Stimulated activated CD4-positive, alpha-beta T cell treated with anti-CD3 and anti-CD28 coated beads, Interleukin-4, amount 100 ng/mL, for 24 hours (primary cell): ENCODE measurements at regions not wholly inside any gene's neighbourhood (a gene's known extent, or its start where the extent isn't known, plus 50 kb on each side); places are given as distances from the start of the nearest gene placed in this dataset.
"Not testable (repeated sequence)": the region's sequence is repeated elsewhere in the genome, so short reads cannot be mapped to it uniquely, and the experiment has no call there.

Experiments used
- DNase-seq: peaks from one replicate; pipeline ENCODE4 v3.0.0-alpha.2; 2020

- DNase-seq: no peak
Measured at GRCh38 chr3:61387817-61388216, 136.6 kb upstream of the FHIT start.

- DNase-seq: not testable (repeated sequence)
Measured at GRCh38 chr3:61393480-61393947, 142.3 kb upstream of the FHIT start.

GRCh38 chr3:61401359-61401758 lies 150.1 kb upstream of the FHIT start:
- no peak for DNase-seq

- DNase-seq: no peak
Measured at GRCh38 chr3:61407397-61407796, 154.0 kb upstream of the PTPRG start.

GRCh38 chr3:61409638-61410037 lies 151.7 kb upstream of the PTPRG start:
- DNase-seq: no peak

GRCh38 chr3:61410358-61410757 lies 151.0 kb upstream of the PTPRG start:
- not testable (repeated sequence) for DNase-seq

- no peak for DNase-seq
Measured at GRCh38 chr3:61411009-61411662, 150.2 kb upstream of the PTPRG start.

GRCh38 chr3:61414456-61414855 lies 146.9 kb upstream of the PTPRG start:
- DNase-seq: no peak

- DNase-seq: no peak
Measured at GRCh38 chr3:61415201-61415600, 146.2 kb upstream of the PTPRG start.

GRCh38 chr3:61416618-61417017 lies 144.8 kb upstream of the PTPRG start:
- no peak for DNase-seq

- DNase-seq: no peak
Measured at GRCh38 chr3:61417352-61417751, 144.0 kb upstream of the PTPRG start.

GRCh38 chr3:61420136-61420759 lies 141.1 kb upstream of the PTPRG start:
- no peak for DNase-seq

GRCh38 chr3:61422945-61423673 lies 138.3 kb upstream of the PTPRG start:
- DNase-seq: no peak

GRCh38 chr3:61425356-61425755 lies 136.0 kb upstream of the PTPRG start:
- DNase-seq: no peak

GRCh38 chr3:61429106-61429505 lies 132.3 kb upstream of the PTPRG start:
- no peak for DNase-seq

GRCh38 chr3:61434901-61435300 lies 126.5 kb upstream of the PTPRG start:
- DNase-seq: not testable (repeated sequence)

GRCh38 chr3:61435361-61435760 lies 126.0 kb upstream of the PTPRG start:
- DNase-seq: not testable (repeated sequence)

- no peak for DNase-seq
Measured at GRCh38 chr3:61438253-61439121, 122.9 kb upstream of the PTPRG start.

- no peak for DNase-seq
Measured at GRCh38 chr3:61439122-61439458, 122.3 kb upstream of the PTPRG start.

GRCh38 chr3:61442696-61443095 lies 118.7 kb upstream of the PTPRG start:
- DNase-seq: no peak

- DNase-seq: no peak
Measured at GRCh38 chr3:61443886-61444285, 117.5 kb upstream of the PTPRG start.

- DNase-seq: no peak
Measured at GRCh38 chr3:61444782-61445181, 116.6 kb upstream of the PTPRG start.

- no peak for DNase-seq
Measured at GRCh38 chr3:61445924-61446323, 115.4 kb upstream of the PTPRG start.
